T-helper 1 cell treated with Interleukin-12 subunit alpha and Interleukin-12 subunit beta and Interleukin-4 antibody, amounts not matched to agents 30 μg/mL and 1 μg/mL, for 36 hours (primary cell): ENCODE measurements at regions not wholly inside any gene's neighbourhood (a gene's known extent, or its start where the extent isn't known, plus 50 kb on each side); places are given as distances from the start of the nearest gene placed in this dataset.
"Not testable (repeated sequence)": the region's sequence is repeated elsewhere in the genome, so short reads cannot be mapped to it uniquely, and the experiment has no call there.

Experiments
- H3K27ac Mint-ChIP-seq: one replicate; pipeline ENCODE4 v1.8.0; 2021; ENCODE audit warnings: mild to moderate bottlenecking, mixed read lengths
- H3K27me3 Mint-ChIP-seq: one replicate; pipeline ENCODE4 v1.8.0; 2021; ENCODE audit warnings: low read depth, mixed read lengths
- H3K36me3 Mint-ChIP-seq: one replicate; pipeline ENCODE4 v1.8.0; 2021; ENCODE audit warnings: low read depth, mixed read lengths
- H3K4me1 Mint-ChIP-seq: one replicate; pipeline ENCODE4 v1.8.0; 2021; ENCODE audit warnings: low read depth, mixed read lengths
- H3K4me3 Mint-ChIP-seq: one replicate; pipeline ENCODE4 v1.8.0; 2021; ENCODE audit warnings: mild to moderate bottlenecking, moderate library complexity, mixed read lengths
- H3K9me3 Mint-ChIP-seq: one replicate; pipeline ENCODE4 v1.8.0; 2021; ENCODE audit warnings: mixed read lengths

DNA sequence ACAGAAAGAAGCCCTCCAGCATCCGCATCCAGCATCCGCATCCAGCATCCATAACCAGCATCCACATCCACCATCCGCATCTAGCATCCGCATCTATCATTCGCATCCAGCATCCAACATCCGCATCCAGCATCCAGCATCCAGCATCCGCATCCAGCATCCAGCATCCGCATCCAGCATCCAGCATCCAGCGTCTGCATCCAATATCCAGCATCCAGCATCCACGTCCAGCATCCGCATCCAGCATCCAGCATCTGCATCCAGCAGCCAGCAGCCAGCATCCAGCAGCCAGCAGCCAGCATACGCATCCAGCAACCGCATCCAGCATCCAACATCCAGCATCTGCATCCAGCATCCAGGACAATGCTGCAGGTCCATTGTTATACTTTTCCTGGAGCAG is 671.0 kb upstream of the C16orf82 start:
- Mint-ChIP-seq H3K27ac (no peak overlapping the region), H3K27me3 (no peaks in the 10 kb centered on the region), H3K9me3 (no peaks in the 10 kb centered on the region), H3K4me3 (no peak overlapping the region), H3K4me1 (no peaks in the 10 kb centered on the region), H3K36me3 (no peaks in the 10 kb centered on the region)

DNA sequence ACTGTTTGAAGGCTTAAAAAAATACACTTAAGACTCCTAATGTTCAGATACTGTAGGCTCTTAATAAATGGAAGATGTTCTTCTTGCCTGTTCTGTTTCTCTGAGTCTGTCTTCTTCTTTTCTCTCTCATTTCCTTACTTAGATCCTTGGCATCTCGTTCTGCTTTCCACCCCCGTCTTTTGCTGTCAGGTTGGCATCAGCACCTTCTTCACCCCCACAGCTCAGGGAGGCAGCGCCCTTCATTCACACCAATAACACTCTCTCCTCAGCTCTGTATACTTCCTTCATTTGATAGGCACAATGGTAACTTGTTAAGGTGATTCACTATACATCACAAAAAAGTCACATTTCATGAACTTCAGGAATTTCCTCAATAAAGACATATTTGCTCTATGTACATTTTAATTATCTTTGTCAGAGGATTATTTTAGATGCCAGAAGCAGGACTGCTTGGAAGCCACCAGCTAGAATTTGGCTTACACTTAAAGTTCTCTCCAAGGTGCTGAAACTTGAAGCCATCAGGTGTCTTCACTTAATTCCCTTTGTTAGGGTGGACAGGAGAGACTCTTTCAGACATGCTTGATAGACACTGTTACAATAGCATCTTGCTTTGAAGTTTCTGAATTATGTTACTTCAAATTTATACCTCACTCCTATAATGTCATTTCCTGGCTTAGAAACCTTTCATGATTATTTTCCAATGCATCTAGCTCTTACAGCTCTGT is 670.1 kb upstream of the C16orf82 start:
- Mint-ChIP-seq H3K27me3 (no peaks in the 10 kb centered on the region), H3K36me3 (no peaks in the 10 kb centered on the region), H3K9me3 (no peaks in the 10 kb centered on the region), H3K27ac (no peak overlapping the region), H3K4me1 (no peaks in the 10 kb centered on the region), H3K4me3 (no peak overlapping the region)

DNA sequence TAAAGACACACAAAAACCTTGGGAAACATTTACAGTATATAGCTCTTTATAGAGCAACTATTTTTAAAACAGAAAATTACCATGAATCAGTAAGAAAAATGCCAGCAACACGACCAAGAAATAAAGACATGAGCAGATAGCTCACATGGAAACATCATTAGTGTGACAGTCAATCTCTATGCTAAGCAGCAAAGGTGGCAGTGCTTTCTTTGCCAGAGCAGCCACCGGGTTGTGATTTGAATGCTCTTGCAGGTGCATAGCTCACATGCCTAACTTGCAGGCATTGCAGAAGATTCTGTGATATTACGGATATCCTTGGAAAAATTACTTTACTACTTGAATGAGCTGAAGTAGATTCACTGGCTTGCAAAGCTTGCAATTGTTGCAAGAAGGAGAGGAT is 652.9 kb upstream of the C16orf82 start:
- Mint-ChIP-seq H3K4me3 (no peak overlapping the region), H3K4me1 (no peaks in the 10 kb centered on the region), H3K27me3 (peaks cover 3% of the 10 kb centered on the region), H3K27ac (no peak overlapping the region), H3K36me3 (no peaks in the 10 kb centered on the region), H3K9me3 (peaks cover 9% of the 10 kb centered on the region)

DNA sequence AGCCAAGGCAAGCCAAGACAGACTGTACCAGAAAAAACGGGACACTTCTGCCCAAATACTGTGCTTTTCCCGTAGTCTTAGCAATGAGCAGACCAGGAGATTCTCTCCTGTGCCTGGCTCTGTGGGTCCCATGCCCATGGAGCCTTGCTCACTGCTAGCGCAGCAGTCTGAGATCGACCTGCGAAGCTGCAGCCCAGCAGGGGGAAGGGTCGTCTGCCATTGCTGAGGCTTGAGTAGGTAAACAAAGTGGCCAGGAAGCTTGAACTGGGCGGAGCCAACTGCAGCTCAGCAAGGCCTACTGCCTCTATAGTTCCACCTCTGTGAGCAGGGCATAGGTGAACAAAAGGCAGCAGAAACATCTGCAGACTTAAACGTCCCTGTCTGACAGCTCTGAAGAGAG is 647.3 kb upstream of the C16orf82 start:
- H3K9me3 Mint-ChIP-seq, H3K27me3 Mint-ChIP-seq: not testable (repeated sequence)

DNA sequence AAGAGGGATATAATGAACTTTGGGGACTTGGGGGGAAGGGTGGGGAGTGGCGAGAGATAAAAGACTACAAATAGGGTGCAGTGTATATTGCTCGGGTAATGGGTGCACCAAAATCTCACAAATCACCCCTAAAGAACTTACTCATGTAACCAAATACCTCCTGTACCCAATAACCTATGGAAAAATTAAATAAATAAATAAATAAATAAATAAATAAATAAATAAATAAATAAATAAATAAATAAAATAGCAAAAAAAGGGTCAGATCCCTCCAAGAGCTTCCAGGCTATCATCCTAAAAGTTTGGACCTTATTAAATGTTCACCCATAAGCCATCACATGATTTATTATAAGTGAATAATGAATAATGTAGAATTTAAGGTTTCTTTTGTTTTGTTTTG is 636.1 kb upstream of the C16orf82 start:
- H3K27me3 Mint-ChIP-seq = no peaks in the 10 kb centered on the region
- no peak overlapping the region for H3K27ac Mint-ChIP-seq
- H3K36me3 Mint-ChIP-seq = no peaks in the 10 kb centered on the region
- H3K4me3 Mint-ChIP-seq = no peak overlapping the region
- H3K4me1 Mint-ChIP-seq = no peaks in the 10 kb centered on the region
- H3K9me3 Mint-ChIP-seq = peaks cover 13% of the 10 kb centered on the region

More for the DNA sequence above, 647.3 kb upstream of the C16orf82 start:
- not testable (repeated sequence) for H3K4me1 Mint-ChIP-seq, H3K4me3 Mint-ChIP-seq, H3K27ac Mint-ChIP-seq, H3K36me3 Mint-ChIP-seq

DNA sequence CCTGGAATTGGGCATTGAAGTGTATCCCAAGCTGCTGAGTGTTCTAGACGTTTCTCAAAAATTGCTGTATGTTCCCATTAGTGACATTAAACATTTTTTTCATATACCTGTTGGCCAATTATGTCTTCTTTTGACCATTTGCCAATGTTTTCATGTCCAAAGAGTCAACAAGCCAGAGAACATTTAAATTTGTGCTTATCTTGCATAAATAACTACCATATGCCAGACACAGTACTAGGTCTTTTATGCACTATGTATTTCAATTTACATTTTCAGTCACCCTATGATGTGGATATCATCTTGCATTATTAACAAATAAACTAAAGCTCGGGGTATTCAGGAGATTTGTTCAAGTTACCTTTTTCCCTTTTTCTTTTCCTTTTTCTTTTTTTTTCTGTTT is 632.9 kb upstream of the C16orf82 start:
- H3K4me1 Mint-ChIP-seq = no peaks in the 10 kb centered on the region
- H3K4me3 Mint-ChIP-seq = no peak overlapping the region
- H3K27me3 Mint-ChIP-seq = peaks cover 4% of the 10 kb centered on the region
- H3K9me3 Mint-ChIP-seq = peaks cover 9% of the 10 kb centered on the region
- H3K27ac Mint-ChIP-seq = no peak overlapping the region
- H3K36me3 Mint-ChIP-seq = no peaks in the 10 kb centered on the region

DNA sequence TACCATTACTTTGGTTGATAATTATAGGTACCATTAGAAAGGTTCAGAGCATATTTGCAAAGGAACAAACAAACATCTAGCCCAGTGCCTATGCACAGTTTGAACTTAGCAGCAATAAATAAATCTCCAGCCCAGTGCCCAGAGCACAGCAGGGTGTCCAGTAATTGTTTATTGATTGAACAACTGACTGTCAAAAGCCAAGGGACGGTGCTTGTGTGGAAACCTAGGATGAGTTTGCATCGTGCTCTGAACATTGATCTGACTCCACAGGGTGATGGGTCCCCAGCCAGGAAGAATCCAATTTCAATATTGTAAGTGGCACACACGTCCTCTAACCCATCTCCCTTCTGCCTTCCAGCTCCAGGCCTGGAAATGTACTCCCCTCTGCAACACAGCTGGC is 625.5 kb upstream of the C16orf82 start:
- H3K27me3 Mint-ChIP-seq = peaks cover 9% of the 10 kb centered on the region
- no peaks in the 10 kb centered on the region for H3K9me3 Mint-ChIP-seq
- no peak overlapping the region for H3K27ac Mint-ChIP-seq
- no peaks in the 10 kb centered on the region for H3K36me3 Mint-ChIP-seq
- no peaks in the 10 kb centered on the region for H3K4me1 Mint-ChIP-seq
- H3K4me3 Mint-ChIP-seq = no peak overlapping the region

DNA sequence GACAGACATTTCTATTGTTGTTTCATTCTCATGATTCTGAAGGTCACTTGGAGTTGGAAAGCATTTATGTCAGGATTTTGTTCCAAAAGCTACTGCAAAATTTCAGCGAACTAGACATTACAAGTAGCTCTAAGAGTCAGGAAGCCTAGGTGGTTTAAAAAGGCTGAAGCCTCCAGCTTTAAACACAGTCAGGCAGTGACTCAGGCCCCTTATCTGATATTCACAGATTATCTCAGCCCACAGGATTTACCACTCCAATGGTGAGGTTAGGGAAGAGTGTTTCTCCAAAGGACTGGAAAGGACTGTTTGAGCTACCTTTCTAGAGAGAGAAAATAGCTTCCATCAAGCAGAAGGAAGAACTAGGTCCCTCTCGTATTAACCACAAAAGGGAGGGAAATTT is 624.4 kb upstream of the C16orf82 start:
- no peaks in the 10 kb centered on the region for H3K4me1 Mint-ChIP-seq
- no peak overlapping the region for H3K4me3 Mint-ChIP-seq
- H3K27ac Mint-ChIP-seq = no peak overlapping the region
- no peaks in the 10 kb centered on the region for H3K9me3 Mint-ChIP-seq
- no peaks in the 10 kb centered on the region for H3K36me3 Mint-ChIP-seq
- H3K27me3 Mint-ChIP-seq = peaks cover 13% of the 10 kb centered on the region

DNA sequence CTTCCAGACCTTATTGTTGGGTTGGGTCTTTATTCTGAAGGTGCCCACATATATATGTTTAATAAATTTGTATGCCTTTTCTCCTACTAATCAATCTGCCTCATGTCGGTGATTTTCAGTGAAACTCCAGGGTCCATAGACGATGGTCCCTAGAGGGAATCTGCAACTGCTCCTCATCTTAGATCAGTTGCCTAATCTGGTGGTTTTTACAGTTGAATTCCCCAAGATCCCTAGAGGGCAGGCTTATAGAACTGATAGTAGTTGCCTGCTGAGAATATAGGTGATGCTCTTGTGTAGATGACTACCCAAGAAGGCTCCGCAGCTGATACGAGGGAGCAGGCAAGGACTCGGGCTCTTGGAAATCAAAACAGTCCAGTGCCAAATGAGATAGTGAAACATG is 619.2 kb upstream of the C16orf82 start:
- H3K9me3 Mint-ChIP-seq = no peaks in the 10 kb centered on the region
- H3K27me3 Mint-ChIP-seq = peaks cover 9% of the 10 kb centered on the region
- H3K36me3 Mint-ChIP-seq = no peaks in the 10 kb centered on the region
- H3K4me3 Mint-ChIP-seq = no peak overlapping the region
- no peaks in the 10 kb centered on the region for H3K4me1 Mint-ChIP-seq
- no peak overlapping the region for H3K27ac Mint-ChIP-seq

DNA sequence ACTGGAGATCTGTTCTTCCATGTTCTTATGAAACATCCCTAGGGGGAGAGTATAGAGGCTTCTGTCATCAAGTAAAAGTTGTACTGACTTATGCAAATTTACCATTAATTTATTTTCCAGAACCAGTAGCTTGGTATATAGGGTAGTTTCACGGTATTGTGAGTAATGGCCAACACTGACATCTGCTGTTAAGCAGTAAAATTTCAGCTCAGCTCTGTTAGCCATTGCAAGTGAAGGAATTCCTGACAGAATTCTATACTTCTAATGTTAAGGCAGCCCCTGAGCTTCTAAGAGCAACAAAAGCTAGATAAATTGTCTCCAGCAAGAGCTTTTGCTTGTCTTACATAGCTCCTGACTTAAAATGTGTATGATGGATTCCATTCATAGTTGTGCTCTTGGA is 613.5 kb upstream of the C16orf82 start:
- H3K36me3 Mint-ChIP-seq = no peaks in the 10 kb centered on the region
- no peak overlapping the region for H3K4me3 Mint-ChIP-seq
- peaks cover 12% of the 10 kb centered on the region for H3K9me3 Mint-ChIP-seq
- H3K27ac Mint-ChIP-seq = no peak overlapping the region
- no peaks in the 10 kb centered on the region for H3K4me1 Mint-ChIP-seq
- peaks cover 3% of the 10 kb centered on the region for H3K27me3 Mint-ChIP-seq

DNA sequence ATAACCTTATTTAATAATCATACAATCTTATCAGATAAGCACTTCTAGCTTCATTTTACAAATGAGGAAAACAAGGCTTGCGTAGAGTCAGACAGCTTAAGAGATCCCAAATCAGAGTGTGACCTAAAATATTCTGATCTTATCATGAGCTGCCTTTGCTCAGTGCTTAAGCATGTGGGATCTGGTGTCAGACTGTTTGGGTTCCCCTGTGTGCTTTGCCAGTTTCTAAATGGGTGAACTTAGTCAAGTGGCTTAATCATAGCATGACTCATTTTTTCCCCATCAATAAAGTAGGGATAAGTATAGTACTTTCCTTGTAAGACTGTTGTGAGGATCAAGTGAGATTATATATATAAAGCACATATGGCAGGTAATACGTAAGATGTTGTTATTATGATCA is 612.6 kb upstream of the C16orf82 start:
- peaks cover 3% of the 10 kb centered on the region for H3K27me3 Mint-ChIP-seq

DNA sequence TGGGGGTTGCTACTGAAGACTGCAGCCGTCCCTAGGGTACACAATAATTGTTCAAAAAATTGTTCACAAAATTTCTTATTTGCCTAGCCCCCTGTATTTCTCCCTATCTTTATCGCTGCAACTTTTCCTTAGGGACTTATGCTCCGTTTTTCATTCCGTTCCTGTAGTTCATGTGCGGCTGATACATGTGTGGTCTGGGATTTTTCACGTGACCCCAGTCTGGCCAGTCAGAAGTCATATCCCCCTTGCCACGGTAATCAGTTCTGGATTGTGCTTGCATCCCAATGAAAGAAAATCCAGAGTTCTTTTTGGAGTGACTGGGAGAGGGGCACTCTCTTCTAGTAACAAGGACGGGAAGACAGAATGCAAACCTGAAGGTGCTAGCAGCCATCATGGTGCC is 610.7 kb upstream of the C16orf82 start:
- Mint-ChIP-seq H3K4me1 (no peaks in the 10 kb centered on the region), H3K27me3 (peaks cover 3% of the 10 kb centered on the region), H3K4me3 (no peak overlapping the region), H3K9me3 (peaks cover 12% of the 10 kb centered on the region), H3K27ac (no peak overlapping the region), H3K36me3 (no peaks in the 10 kb centered on the region)

More for the DNA sequence above, 612.6 kb upstream of the C16orf82 start:
- H3K27ac Mint-ChIP-seq = no peak overlapping the region
- peaks cover 12% of the 10 kb centered on the region for H3K9me3 Mint-ChIP-seq
- H3K36me3 Mint-ChIP-seq = no peaks in the 10 kb centered on the region
- H3K4me3 Mint-ChIP-seq = no peak overlapping the region
- H3K4me1 Mint-ChIP-seq = no peaks in the 10 kb centered on the region

DNA sequence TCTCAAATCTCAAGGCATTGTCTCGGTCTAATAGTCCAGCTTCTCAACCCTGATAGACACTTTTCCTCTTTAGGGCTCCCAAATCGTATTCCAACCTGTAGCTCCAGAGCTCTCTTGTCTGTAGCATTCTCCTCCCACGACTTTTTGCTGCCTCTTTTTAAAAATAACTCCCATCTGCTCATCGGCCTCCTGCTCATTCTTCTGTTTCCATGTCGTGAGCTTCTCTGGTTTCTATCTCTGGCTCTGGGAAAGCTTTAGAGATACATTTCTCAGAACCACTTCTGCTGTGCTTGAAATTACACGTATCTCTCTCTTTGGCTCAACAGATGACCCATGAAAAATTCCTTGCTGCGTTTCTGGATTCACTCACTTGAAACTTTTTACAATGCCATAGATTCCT is 609.6 kb upstream of the C16orf82 start:
- Mint-ChIP-seq H3K9me3 (peaks cover 12% of the 10 kb centered on the region), H3K4me3 (no peak overlapping the region), H3K36me3 (no peaks in the 10 kb centered on the region), H3K27me3 (peaks cover 3% of the 10 kb centered on the region), H3K27ac (no peak overlapping the region), H3K4me1 (no peaks in the 10 kb centered on the region)

DNA sequence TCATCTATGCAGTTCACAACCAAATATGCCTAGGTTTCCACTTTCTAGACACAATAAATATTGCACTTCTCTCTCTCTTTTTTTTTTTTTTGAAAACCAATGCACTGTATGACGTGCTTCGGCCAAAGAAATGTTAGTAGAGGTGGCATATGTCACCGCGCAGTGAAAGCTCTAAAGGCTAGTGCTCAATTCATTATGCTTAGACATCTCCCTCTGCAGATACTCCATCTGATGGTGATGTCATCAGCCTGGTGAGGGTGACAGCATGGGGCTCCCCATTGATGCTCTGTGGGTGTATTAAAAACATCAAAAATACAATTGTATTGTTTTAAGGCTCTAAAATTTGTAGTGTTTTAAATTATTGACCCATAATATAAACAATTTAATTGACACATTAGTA is 608.8 kb upstream of the C16orf82 start:
- Mint-ChIP-seq H3K9me3 (peaks cover 12% of the 10 kb centered on the region), H3K27ac (no peak overlapping the region), H3K36me3 (no peaks in the 10 kb centered on the region), H3K27me3 (peaks cover 3% of the 10 kb centered on the region), H3K4me3 (no peak overlapping the region), H3K4me1 (no peaks in the 10 kb centered on the region)

DNA sequence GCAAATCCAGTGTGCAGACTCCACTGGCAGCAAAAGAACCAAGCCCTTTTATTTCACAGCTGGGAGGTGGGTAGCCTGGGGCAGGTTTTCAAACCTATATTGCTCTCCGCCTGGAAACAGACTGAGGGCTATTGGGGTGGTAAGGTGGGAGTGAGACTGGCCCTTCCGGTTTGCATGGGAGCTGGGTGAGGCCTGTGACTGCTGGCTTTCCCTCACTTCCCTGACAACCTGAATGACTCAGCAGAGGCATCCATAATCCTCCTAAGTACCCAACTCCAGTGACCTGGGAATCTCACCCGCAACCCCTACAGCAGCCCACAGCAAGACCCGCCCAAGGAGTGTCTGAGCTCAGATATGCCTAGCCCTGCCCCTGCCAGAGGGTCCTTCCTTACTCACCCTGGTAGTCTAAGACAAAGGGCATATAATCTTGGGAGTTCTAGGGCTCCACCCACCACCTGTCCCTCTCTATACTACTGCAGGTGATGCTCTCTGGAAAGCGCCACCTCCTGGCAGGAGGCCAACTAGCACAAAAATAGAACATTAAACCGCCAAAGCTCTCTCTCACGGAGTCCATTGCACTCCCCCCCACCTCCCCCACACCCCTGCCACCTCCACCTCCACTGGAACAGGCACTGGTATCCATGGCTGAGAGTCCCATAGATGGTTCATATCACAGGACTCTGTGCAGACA is 602.0 kb upstream of the C16orf82 start:
- Mint-ChIP-seq H3K27ac (no peak overlapping the region), H3K4me3 (no peak overlapping the region), H3K4me1 (no peaks in the 10 kb centered on the region), H3K9me3 (no peaks in the 10 kb centered on the region), H3K36me3 (no peaks in the 10 kb centered on the region), H3K27me3 (peaks cover 9% of the 10 kb centered on the region)
